ENCODE measurements at regions not wholly inside any gene's neighbourhood (a gene's known extent, or its start where the extent isn't known, plus 50 kb on each side); places are given as distances from the start of the nearest gene placed in this dataset.
"Not testable (repeated sequence)": the region's sequence is repeated elsewhere in the genome, so short reads cannot be mapped to it uniquely, and the experiment has no call there.

DNA sequence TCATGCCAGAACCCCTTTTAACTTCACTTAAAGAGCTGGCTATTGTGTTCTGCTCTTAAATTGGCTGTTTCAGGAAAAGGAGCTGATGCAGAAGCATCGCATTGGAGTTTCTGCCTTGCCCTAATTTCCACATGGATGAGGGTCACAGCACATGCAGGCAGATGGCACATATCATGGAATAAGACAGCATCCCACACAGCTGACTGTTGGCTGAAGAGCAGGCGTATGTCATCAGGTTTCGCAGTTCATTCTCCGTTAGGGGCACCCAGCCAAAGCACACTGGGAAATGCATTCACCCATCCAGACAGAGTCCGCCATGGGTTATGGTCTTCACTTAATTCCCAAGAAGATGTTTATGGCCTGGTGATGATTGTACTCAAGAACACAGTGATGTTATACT, 572.5 kb downstream of the LIG4 start:
- TF ChIP-seq, protein P1, sequence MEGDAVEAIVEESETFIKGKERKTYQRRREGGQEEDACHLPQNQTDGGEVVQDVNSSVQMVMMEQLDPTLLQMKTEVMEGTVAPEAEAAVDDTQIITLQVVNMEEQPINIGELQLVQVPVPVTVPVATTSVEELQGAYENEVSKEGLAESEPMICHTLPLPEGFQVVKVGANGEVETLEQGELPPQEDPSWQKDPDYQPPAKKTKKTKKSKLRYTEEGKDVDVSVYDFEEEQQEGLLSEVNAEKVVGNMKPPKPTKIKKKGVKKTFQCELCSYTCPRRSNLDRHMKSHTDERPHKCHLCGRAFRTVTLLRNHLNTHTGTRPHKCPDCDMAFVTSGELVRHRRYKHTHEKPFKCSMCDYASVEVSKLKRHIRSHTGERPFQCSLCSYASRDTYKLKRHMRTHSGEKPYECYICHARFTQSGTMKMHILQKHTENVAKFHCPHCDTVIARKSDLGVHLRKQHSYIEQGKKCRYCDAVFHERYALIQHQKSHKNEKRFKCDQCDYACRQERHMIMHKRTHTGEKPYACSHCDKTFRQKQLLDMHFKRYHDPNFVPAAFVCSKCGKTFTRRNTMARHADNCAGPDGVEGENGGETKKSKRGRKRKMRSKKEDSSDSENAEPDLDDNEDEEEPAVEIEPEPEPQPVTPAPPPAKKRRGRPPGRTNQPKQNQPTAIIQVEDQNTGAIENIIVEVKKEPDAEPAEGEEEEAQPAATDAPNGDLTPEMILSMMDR (IDR thresholded peaks at IDR 0.05; ENCODE audit: insufficient read depth, low read depth, low read length, missing control alignments) = no peak
- DNase-seq (ENCODE audit: low read depth) = no peak
- no peak overlapping the region for H3K4me3 ChIP-seq (ENCODE audit: low read length)

DNA sequence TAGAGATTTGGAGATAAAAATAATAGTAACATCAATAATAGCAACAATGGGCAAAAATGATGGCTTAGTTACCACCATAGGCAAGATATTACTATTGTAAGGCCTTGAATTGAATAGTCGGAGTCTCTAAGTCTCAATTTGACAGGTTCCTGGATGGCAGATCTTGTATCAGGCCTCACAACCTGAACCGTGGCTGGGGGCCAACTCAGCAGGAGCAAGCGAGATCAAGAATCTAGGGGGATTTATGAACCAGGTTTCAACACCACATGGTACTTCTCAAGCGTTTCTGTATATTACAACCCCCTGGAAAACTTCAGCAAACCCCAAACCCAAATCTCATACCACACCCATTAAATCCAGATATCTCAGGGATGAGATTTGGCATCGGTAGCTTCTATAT, 573.8 kb downstream of the LIG4 start:
- no peak overlapping the region for H3K4me3 ChIP-seq (ENCODE audit: low read length)
- TF ChIP-seq, protein P1 (IDR thresholded peaks at IDR 0.05; ENCODE audit: insufficient read depth, low read depth, low read length, missing control alignments) = no peak
- DNase-seq (ENCODE audit: low read depth) = no peak

DNA sequence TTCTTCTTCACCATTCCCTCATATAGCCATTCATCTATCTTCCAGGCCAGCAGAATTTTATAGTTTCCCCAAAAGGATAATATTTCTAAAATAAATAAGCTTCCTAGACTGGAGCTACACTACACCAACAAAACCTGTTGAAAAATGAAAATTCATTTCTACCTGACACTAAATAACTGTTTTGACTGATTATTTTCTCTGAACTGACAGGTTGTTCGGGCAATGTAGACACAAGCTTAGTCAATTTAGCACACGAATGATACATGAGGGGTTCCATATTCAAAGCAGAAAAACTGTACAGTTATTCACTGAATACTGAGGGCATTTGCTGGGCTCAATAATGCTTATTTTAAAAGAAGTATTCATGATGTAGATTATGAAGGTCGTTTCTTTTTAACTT, 589.7 kb downstream of the LIG4 start:
- H3K4me3 ChIP-seq (ENCODE audit: low read length) = no peak overlapping the region
- TF ChIP-seq, protein P1 (IDR thresholded peaks at IDR 0.05; ENCODE audit: insufficient read depth, low read depth, low read length, missing control alignments) = no peak
- DNase-seq (ENCODE audit: low read depth) = no peak

DNA sequence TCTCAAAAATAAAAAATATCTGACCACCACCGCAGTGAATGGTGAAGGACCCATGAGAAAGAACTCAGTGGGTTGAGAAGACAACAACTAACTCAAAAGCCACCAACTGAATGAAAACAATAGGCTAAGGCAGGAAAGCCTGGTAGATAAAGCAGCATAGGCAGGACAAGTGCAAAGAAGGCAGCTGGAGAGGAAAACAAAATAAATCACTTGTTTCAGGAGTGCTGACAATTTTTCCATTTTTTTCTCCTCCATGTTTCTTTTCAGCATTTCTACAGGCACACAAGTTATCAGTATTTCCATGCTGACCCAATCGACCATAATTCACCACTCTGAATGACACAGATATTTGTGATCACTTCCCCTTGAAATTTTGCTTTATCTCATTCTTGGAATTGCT, 597.8 kb downstream of the LIG4 start:
- TF ChIP-seq, protein P1 (IDR thresholded peaks at IDR 0.05; ENCODE audit: insufficient read depth, low read depth, low read length, missing control alignments) = no peak
- no peak for DNase-seq (ENCODE audit: low read depth)
- no peak overlapping the region for H3K4me3 ChIP-seq (ENCODE audit: low read length)

DNA sequence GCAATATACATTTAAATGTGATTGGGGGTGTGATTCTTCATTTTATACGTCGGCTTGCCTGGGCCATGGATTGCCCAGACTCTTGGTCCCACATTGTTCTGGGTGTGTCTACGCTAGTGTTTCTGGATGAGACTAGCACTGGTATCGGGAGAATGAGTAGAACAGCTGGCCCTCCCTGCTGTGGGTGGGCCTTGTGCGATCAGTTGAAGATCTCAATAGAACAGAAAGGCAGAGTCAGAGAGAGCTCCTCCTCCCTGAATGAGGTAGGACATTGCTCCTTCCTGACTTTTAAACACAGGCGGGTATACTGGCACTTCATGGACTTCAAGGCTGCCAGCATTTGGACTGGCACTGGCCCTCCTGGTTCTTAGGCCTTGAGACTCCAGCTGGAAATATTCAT, 603.0 kb downstream of the LIG4 start:
- no peak overlapping the region for H3K4me3 ChIP-seq (ENCODE audit: low read length)
- no peak for DNase-seq (ENCODE audit: low read depth)
- TF ChIP-seq, protein P1 (IDR thresholded peaks at IDR 0.05; ENCODE audit: insufficient read depth, low read depth, low read length, missing control alignments) = no peak

DNA sequence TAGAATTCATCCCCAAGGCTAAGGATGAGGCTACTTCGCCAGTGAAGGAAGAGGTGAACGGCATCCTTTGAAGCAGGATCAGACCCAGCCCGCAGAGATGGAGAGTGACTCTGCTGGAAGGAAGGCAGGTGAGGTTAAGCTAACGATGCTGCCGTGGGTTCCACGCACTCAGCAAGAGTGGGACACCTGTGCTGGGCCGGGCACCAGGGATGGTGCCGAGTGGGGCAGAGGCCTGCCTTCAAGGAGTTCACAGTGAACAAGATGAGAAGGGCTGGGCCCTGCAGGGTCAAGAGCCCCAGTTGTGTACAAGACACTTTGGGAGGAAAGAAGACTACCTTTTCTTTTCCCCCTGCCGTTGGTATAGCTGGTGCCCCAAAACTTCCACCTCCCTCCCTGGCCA, 606.6 kb downstream of the LIG4 start:
- no peak for DNase-seq (ENCODE audit: low read depth)
- H3K4me3 ChIP-seq (ENCODE audit: low read length) = no peak overlapping the region

DNA sequence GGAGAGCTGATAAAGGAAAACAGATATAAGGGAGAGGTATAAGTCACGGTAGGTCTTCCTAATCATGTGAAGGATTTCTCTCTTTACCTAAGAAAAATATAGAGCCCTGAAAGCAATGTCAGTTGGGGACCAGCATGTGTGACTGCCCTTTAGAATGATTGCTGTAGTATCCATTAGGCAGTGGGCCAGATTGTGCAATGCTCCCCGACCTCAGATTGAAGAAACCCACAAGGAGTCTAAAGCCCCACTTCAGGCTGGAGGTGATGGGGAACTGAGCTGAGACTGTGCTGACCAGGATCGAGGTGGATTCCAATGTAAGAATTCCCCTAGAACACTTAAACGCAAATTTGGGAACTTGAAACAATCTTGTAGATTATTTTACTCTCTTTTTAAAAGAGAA, 614.4 kb downstream of the LIG4 start:
- H3K4me3 ChIP-seq (ENCODE audit: low read length) = no peak overlapping the region
- TF ChIP-seq, protein P1 (IDR thresholded peaks at IDR 0.05; ENCODE audit: insufficient read depth, low read depth, low read length, missing control alignments) = no peak
- DNase-seq (ENCODE audit: low read depth) = no peak

More for the DNA sequence above, 606.6 kb downstream of the LIG4 start:
- TF ChIP-seq, protein P1 (IDR thresholded peaks at IDR 0.05; ENCODE audit: insufficient read depth, low read depth, low read length, missing control alignments) = no peak

DNA sequence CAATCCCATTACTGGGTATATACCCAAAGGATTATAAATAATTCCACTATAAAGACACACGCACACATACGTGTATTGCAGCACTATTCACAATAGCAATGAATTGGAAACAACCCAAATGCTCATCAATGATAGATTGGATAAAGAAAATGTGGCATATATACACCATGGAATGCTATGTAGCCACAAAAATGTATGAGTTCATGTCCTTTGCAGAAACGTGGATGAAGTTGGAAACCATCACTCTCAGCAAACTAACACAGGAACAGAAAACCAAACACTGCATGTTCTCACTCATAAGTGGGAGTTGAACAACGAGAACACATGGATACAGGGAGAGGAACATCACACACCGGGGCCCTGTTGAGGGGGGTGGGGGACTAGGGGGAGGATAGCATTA, 619.0 kb downstream of the LIG4 start:
- H3K4me3 ChIP-seq (ENCODE audit: low read length); DNase-seq (ENCODE audit: low read depth): not testable (repeated sequence)
